Hematopoietic multipotent progenitor cell treated with erythropoietin and hydrocortisone succinate and interleukin-3 and kit ligand, for 6 days (in vitro differentiated cells): ENCODE measurements at regions not wholly inside any gene's neighbourhood (a gene's known extent, or its start where the extent isn't known, plus 50 kb on each side); places are given as distances from the start of the nearest gene placed in this dataset.
"Not testable (repeated sequence)": the region's sequence is repeated elsewhere in the genome, so short reads cannot be mapped to it uniquely, and the experiment has no call there.

Source experiments
- DNase-seq: peaks from one replicate; pipeline ENCODE4 v3.0.0-alpha.2; 2015

DNA sequence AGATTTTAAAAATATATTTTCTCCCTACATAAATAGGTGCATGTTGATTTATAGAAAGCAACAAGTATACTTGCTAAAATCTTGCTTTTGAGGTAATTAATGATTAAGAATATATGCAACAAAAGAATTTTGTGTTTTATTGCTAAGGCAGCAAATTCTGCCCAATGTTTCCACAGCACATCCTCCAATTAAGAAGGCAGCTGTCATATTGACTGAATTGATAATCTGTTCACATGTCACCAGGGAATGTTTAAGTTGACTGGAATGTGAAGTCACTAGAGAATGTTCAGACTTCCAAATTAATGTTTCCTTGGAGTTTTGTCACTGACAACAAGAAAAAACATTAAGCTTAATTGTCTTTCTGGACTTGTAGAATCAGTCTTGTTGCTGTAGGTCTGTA, 1602.7 kb upstream of the SLC39A10 start:
- no peak for DNase-seq

DNA sequence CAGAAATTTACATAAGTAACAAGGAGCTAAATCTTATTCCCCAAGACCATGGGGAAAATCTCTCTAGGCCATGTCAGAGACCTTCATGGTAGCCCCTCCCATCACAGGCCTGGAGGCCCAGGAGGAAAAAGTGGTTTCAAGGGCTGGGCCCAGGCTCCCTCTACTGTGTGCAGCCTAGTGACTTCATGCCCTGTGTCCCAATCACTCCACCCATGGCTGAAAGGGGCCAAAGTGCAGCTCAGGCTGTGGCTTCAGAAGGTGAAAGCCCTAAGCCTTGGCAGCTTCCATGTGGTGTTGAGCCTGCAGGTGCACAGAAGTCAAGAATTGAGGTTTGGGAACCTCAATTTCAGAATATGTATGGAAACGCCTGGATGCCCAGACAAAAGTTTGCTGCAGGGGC, 1612.7 kb upstream of the SLC39A10 start:
- no peak for DNase-seq

DNA sequence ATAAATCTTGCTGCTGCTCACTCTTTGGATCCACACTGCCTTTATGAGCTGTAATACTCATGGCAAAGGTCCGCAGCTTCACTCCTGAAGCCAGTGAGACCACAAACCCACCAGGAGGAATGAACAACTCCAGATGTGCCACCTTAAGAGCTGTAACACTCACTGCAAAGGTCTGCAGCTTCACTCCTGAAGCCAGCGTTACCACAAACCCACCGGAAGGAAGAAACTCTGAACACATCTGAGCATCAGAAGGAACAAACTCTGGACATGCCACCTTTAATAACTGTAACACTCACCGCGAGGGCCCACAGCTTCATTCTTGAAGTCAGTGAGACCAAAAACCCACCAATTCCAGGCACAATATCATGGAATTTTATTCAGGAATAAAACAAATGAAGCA, 1635.9 kb upstream of the SLC39A10 start:
- DNase-seq: not testable (repeated sequence)

DNA sequence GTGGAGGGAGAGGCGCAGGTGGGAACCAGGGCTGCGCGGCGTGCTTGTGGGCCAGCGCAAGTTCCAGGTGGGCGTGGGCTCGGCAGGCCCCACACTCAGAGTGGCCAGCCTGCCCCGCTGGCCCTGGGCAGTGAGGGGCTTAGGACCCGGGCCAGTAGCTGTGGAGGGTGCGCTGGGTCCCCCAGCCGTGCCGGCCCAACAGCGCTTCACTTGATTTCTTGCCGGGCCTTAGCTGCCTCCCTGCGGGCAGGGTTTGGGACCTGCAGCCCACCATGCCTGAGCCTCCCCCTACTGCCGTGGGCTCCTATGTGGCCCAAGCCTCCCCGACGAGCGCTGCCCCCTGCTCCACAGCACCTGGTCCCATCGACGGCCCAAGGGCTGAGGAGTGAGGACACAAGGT, 1636.9 kb upstream of the SLC39A10 start:
- no peak for DNase-seq

DNA sequence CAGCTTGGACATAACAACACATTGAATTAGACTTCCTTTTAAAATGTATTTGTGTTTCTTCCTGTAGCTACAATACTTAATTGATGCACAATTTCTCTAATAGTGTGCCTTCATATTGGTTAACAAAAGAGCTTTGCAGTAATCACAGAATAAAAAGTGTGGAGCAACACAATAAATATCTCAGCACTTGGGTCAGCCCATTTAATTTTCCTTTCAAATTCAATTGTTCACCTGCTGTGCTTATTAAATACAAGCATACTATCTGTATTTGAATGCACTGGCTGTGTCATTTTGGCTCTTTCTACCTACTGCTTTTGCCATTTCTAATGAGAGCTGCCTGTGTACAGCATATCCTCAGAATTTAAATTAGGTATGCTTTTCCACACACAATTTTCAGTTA, 1641.3 kb upstream of the SLC39A10 start:
- no peak for DNase-seq

DNA sequence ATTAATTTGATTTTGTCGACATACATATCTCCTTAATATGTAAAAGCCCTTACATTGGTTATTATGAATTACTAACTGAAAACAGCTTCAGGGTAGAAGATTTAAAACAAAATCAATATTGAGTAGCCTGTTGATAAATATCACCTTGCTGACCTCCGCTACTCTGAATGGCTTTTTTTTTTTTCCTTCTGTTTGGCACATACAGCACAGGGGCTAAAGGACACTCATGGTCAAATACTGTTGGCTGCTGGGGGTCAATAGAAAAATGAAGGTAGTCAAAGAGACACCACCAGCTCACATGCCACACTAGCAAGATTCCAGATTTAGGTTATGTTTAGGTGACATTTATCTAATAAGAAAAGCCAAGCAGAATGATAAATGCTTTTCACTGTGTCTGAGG, 1642.4 kb upstream of the SLC39A10 start:
- no peak for DNase-seq

DNA sequence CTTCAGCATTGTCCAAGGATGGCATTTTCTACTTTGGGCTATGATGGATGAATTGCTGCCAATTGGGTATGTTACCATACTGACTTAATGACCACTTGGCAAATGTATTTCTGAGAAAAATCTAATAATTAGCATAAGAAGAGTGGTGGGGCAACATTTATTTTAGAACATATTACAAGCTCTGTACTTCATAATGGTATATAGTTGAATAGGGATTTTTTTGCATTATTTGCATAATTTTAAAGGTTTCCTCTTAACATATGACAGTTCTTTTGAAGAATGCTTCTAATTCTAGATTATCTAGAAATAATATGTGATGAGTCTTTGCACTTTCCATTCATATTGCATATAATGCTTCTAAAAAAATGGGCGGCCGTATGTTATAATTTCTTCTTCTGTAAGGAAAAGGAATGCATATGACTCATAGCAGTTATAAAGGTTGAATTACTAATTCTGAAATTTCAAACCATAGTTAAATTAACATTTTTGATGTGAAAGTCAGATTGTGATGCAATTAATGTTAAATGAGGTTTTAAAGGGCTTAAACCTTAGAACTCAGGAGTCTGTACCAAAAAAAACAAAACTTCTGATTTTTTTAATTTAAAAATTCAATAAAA, 1652.3 kb upstream of the SLC39A10 start:
- DNase-seq: no peak

DNA sequence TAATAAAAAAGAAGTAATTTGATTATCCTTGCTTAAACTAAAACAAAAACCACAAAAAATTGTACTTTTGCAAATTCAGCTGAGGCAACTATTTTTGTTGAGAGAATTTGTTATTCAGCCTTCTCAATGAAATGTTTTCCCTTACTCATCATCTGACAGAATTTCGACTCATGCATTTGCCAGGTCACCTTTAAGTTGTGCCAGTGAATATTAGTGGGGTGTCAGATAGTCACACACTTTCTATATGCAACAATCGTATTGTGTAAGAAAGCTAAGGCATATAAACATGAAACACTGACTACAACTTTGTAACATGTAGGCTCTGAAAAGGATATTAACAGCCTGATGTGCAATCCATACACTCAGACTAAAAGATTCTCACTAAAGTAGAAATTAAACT, 1653.1 kb upstream of the SLC39A10 start:
- no peak for DNase-seq

DNA sequence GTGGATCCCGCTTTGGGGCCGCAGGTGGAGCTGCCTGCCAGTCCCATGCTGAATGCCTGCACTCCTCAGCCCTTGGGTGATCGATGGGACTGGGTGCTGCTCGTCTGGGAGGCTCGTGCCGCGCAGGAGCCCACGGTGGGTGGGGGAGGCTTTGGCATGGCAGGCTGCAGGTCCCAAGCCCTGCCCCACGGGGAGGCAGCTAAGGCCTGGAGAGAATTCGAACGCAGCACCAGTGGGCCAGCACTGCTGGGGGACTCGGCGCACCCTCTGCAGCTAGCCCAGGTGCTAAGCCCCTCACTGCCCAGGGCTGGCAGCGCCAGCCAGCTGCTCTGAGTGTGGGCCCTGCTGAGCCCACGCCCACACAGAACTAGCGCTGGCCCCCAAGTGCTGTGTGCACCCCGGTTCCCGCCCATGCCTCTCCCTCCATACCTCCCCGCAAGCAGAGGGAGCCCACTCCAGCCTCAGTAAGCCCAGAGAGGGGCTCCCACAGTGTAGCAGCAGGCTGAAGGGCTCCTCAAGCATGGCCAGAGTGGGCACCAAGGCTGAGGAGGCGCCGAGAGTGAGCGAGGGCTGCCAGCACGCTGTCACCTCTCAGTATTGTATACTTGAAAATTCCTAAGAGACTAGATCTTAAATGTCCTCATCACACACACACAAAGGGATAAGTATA, 1654.2 kb upstream of the SLC39A10 start:
- DNase-seq: no peak

DNA sequence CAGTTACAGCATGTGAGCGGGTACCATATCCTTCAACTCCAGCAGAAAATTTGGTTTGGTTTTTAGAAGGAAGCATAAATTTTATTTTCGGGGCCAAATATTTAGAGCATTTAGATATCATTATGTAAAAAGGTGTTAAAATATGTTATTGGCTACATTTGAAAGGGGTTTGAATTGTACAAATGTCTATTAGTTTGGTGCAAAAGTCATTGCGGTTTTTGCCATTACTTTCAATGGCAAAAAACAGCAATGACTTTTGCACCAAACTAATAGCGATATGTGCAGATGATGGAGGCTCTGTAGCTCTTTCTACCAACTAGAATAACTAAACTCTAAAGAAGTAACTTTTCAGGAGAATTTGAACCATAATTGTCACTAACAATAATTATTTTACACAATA, 1666.2 kb upstream of the SLC39A10 start:
- DNase-seq: no peak

DNA sequence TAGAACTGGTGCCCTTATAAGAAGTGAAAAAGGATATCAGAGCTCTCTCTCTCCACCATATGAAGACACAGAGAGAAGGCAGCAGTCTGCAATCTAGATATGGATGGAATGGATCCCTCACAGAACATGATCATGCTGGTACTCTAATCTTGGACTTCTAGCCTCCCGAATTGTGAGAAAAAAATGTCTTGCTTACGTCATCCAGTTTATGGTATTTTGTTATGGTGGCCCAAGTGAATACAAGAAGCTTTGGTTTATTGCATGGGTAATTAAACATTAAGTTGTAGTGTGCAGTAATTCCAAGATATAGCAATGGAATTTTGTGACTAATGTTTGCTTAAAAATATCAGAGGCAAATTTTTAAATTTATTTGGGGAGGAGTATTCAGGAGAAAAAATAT, 1667.4 kb upstream of the SLC39A10 start:
- no peak for DNase-seq

DNA sequence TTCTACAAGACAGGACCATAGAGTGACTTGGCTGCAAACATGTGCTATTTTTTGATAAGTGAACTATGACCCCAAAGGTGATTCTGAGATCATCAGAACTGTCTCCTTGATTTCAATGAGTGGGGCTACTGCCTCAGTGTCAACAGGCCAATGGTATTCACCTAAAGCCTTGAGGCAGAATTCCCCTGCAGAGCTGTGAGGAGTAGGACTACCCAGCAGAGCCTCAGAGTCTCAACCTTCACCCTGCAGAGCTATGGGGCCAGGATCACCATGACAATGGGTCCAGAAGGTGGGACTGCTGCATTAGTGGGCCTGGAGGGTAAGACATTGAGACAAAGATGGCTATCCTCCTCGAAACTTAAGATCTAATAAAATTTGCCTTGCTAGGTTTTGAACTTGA, 1668.2 kb upstream of the SLC39A10 start:
- DNase-seq: no peak

DNA sequence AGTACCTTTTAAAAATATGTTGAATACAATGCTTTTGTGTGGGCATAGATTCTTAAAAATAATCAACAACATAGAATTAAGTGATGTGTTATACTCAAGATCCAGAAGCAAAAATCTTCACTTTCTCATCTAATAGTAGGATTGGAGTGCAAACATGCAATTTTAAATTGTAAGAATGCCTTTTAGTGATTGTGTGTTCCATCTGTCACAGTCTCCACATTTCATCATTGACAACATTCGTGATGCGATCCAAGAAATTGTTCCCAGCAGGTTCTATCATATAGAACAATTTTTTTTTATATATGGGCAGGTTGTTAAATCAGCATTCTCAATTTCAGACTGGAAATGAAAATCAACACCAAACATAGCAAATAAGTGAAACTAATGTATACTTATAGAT, 1671.8 kb upstream of the SLC39A10 start:
- DNase-seq: no peak

DNA sequence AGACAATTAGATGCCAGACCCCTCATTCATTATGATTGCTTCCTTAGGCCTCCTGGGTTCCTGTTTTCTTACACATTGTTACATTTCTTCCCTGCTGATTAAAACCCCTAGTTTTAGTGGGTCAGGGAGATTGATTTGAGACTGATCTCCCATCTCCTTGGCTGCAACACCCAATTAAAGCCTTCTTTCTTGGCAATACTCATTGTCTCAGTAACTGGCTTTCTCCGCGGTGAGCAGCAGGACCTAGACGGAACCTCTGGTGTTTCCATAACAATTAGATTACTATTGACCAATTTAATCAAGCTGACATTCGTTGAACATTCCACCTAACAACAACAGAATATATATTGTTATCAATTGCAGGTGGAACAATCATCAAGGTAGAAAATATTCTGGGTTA, 1676.4 kb upstream of the SLC39A10 start:
- no peak for DNase-seq

DNA sequence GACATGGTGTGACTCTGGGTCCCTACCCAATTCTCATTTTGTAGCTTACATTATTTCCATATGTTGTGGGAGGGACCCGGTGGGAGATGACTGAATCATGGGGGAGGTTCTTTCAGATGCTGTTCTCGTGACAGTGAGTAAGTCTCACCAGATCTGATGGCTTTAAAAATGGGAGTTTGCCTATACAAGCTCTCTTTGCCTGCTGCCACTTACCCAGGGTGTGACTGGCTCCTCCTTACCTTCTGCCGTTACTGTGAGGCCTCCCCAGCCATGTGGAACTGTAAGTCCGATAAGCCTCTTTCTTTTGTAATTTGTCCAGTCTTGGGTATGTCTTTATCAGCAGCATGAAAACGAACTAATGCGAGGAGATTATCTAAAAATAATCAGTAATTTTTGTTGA, 1683.2 kb upstream of the SLC39A10 start:
- no peak for DNase-seq

DNA sequence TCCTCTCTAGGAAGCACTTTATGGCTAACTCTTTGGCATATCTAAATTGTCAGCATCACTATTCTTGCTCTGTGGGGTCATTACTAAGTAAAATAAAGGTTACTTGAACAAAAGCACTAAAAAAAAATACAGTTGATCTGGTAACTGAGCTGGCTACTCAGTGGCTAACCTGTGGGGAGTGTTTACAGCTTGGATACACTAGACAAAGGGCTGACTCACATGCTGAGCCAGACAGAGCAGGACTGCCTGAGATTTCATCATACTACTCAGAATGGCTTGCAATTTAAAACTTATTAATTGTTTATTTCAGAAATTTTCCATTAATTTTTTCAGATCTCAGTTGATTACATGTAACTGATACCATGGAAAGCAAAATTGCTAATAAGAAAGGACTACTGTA, 1690.4 kb upstream of the SLC39A10 start:
- no peak for DNase-seq

DNA sequence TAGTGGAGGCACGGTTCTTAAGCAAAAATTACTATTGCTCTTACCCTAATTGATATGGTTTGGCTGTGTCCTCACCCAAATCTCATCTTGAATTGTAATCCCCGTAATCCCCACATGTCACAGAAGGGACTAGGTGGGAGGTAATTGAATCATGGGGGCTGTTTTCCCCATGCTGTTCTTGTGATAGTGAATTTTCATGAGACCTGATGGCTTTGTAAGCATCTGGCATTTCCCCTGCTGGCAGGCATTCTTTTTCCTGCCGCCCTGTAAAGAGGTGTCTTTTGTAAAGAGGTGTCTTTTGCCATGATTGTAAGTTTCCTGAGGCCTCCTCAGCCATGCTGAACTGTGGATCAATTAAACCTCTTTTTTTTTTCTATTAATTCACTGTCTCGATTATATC, 1691.8 kb upstream of the SLC39A10 start:
- DNase-seq: no peak

DNA sequence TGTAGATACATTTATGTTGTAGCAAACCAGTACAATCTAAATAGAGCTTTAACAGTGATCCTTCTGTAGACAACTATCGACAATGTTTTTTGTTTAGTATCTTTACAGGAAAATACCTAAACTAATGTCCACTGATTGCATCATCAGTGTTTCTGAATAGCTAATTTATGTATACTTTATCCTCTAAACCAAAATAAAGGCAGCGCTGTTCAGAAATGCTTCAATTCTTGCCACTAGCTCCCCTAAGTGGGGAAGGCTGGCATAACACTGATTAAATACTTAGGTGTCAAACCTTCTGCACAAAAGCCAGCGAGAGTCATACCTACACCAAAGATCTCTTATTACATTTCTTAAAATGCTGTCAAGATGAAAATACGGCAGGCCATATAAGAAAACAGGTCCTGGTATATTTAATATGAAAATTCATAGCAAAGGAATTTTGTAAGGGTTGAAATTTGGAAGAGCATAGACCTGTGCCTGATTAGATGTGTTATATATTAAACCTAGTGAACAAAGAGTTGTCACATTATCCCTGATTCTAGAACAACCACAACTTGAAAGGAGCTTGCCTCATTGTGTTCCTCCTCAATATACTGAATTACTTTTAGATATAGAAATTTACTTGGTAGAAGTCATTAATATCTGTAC, 1693.4 kb upstream of the SLC39A10 start:
- DNase-seq: peak; percentile 34

DNA sequence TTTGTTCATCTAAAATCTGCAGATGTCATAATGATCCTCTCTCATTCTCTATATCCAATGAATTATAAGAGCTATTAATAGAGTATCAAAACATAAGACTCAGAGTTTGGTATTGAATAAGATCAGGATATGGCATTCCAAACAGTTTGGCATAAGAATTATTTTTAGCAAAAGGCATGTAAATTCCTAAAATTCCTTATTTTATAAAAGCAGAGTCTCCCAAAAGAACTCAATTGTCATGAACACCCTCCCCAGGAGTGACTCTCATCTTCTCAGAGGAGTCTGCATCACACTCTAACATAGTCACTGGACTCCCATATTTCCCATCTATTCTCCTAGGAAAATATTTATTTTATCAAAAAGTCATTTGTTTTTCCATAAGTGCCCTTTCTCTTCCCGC, 1710.2 kb upstream of the SLC39A10 start:
- DNase-seq: no peak

DNA sequence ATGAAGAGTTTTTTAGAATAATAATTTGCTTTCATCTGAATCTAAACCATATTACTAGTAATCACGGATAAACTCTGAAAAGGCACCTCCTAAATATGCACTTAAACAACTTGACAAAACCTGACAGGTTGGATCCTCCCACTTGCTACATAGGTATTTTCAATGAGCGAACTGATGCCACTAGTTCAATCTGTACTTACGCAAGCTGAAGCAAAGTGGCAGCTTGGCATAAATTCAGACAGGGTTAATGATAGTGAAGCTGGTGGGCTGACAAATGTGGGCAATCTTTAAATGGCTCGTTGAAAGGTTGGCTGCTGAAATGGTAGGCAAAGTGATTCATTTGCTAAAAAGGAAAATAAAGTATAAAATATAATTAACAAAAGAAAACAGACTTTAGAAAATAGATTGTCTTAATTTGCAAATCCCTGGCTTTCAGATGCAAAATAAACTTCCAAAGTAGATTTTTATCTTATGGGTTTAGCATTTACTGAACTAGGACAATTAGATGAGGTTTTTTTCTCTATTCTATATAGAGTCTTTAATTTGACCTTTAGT, 1713.5 kb upstream of the SLC39A10 start:
- DNase-seq: no peak

DNA sequence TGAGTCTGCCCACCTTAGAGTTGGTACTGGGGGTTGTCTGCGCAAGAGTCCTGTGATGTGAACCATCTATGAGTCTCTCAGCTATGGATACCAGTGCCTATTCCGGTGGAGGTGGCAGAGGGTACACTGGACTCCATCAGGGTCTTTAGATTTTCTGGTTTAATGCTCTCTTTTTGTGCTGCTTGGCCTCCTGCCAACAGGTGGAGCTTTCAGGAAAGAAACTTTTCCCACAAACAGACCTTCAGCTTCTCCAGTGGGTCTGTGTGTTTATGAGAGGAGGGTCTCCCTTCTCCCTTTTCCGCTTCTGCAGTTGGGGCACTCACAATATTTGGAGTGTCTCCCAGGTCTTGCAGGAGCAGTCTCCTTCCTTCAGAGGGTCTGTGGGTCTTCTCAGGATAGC, 1721.9 kb upstream of the SLC39A10 start:
- DNase-seq: no peak

DNA sequence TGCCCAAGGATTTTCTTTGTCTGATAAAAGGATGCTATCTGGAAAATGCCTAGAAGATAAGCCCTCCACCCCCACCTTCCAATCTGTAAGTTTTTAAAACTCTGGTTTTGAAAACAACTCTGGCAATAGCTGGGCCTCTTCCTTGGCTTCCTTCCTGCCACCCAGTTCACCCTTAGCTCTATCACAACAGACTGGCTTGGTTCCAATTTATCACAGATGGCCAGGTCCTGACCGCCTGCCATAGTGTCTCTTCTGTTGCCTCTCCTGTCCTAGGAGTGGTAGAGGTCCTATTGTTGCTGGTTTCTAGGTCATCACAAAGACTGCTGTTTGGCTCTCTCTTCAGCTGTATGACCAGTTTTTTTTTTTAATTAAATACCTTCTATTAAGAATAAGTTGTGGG, 1727.9 kb upstream of the SLC39A10 start:
- DNase-seq: no peak

DNA sequence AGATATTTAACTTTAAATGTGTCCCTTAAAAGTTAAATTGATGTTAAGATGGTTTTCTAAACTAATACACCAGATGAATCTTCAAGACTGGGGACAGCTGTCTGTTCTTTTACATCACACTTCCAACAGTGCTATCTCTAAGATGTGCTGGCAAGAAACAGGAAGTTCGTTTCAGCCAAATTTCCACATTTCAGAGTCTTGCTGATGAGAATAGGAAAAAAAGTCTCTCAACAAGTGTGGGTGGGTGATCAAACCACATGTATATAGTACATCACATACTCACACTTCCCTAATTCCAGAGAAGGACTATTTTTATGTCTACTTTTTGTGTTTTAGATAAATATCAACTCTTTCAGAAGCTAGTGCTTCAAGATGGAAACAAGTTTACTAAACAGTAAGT, 1712.8 kb upstream of the TMEFF2 start:
- DNase-seq: peak; percentile 20

DNA sequence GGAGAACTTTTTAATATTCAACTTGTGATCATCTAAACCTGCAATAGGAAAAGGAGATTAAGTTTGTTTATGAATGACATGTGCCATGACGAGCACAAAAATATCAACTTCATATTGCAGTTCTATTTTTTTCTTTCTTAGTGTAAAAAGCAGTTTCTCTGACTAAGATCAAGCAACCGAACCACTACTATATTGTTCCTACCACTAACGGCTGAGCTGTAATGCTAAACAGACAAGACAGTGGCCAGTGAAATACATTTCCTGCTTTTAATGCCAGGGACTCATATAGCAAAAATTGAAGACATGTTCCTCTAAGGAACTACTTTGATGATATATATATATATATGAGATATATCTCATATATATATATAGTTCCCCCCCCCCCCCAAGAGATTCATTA, 1705.6 kb upstream of the TMEFF2 start:
- DNase-seq: no peak
